ENCODE measurements at regions not wholly inside any gene's neighbourhood (a gene's known extent, or its start where the extent isn't known, plus 50 kb on each side); places are given as distances from the start of the nearest gene placed in this dataset.

GRCh38 chr4:79848329-79848728 lies 224.7 kb downstream of the ANTXR2 start:
- TF ChIP-seq CTCF (IDR thresholded peaks at IDR 0.05) (no peak), POLR2A (IDR thresholded peaks at IDR 0.05) (no peak)
